Kidney epithelial cell (primary cell): ENCODE measurements at regions not wholly inside any gene's neighbourhood (a gene's known extent, or its start where the extent isn't known, plus 50 kb on each side); places are given as distances from the start of the nearest gene placed in this dataset.

ENCODE experiments used
- DNase-seq: peaks from one replicate; pipeline ENCODE4 v3.0.0-alpha.2; 2010; ENCODE audit warnings: low read depth
- H3K27me3 ChIP-seq: 2 replicates; pipeline ENCODE4 v1.6.0; 2011; ENCODE audit warnings: low read length; ENCODE audit not compliant: control insufficient read depth, insufficient read depth
- H3K36me3 ChIP-seq: 2 replicates; pipeline ENCODE4 v1.5.1; 2011; ENCODE audit warnings: low read length; ENCODE audit not compliant: control insufficient read depth, insufficient read depth
- H3K4me3 ChIP-seq: 2 replicates; pipeline ENCODE4 v1.5.1; 2011; ENCODE audit warnings: low read depth, mild to moderate bottlenecking, control low read depth, low read length
- CTCF ChIP-seq: IDR thresholded peaks from 2 replicates; pipeline ENCODE4 v1.5.1; 2011; ENCODE audit warnings: mild to moderate bottlenecking, moderate library complexity, low read length, control low read depth, inconsistent platforms; ENCODE audit not compliant: insufficient read depth, poor library complexity, severe bottlenecking

- TF ChIP-seq CTCF: no peak
- Histone ChIP-seq H3K27me3 (no peaks in the 10 kb centered on the region), H3K4me3 (no peak overlapping the region), H3K36me3 (no peaks in the 10 kb centered on the region)
- DNase-seq: no peak
Measured at GRCh38 chr13:65865206-65865605, 1364.9 kb downstream of the PCDH9 start.

- H3K36me3 ChIP-seq: no peaks in the 10 kb centered on the region
- no peak for DNase-seq
- no peak for TF ChIP-seq CTCF
- H3K27me3 ChIP-seq: no peaks in the 10 kb centered on the region
- no peak overlapping the region for H3K4me3 ChIP-seq
Measured at GRCh38 chr13:65864039-65864438, 1366.1 kb downstream of the PCDH9 start.

GRCh38 chr13:65860306-65860705, 1369.8 kb downstream of the PCDH9 start:
- no peak for TF ChIP-seq CTCF
- Histone ChIP-seq H3K4me3 (no peak overlapping the region), H3K36me3 (no peaks in the 10 kb centered on the region), H3K27me3 (no peaks in the 10 kb centered on the region)
- DNase-seq: no peak

GRCh38 chr13:65857942-65858565, 1372.1 kb downstream of the PCDH9 start:
- DNase-seq: no peak
- Histone ChIP-seq H3K36me3 (no peaks in the 10 kb centered on the region), H3K27me3 (no peaks in the 10 kb centered on the region), H3K4me3 (no peak overlapping the region)
- no peak for TF ChIP-seq CTCF

- Histone ChIP-seq H3K27me3 (no peaks in the 10 kb centered on the region), H3K4me3 (no peak overlapping the region), H3K36me3 (no peaks in the 10 kb centered on the region)
- no peak for TF ChIP-seq CTCF
- no peak for DNase-seq
Measured at GRCh38 chr13:65856431-65856830, 1373.7 kb downstream of the PCDH9 start.

- TF ChIP-seq CTCF: no peak
- no peaks in the 10 kb centered on the region for H3K36me3 ChIP-seq
Measured at GRCh38 chr13:65855242-65855805, 1374.8 kb downstream of the PCDH9 start.

More at GRCh38 chr13:65855242-65855805, 1374.8 kb downstream of the PCDH9 start:
- H3K27me3 ChIP-seq: no peaks in the 10 kb centered on the region
- DNase-seq: no peak
- no peak overlapping the region for H3K4me3 ChIP-seq
